CD4-positive, alpha-beta T cell (primary cell): ENCODE measurements at regions not wholly inside any gene's neighbourhood (a gene's known extent, or its start where the extent isn't known, plus 50 kb on each side); places are given as distances from the start of the nearest gene placed in this dataset.

Source experiments
- ATAC-seq: fragments of 200-7000 bp; cut with Tn5 transposase; one replicate; pipeline ENCODE4 v1.10.0; 2022; ENCODE audit warnings: mild to moderate bottlenecking; ENCODE audit not compliant: poor library complexity
- CTCF ChIA-PET: fragments of 350-600 bp; sonication (Branson Sonifier 250); formaldehyde crosslinking; loops from one replicate; lab custom pipeline; 2021; ENCODE audit warnings: antibody characterized with exemption, inconsistent platforms; lab: Charles Lee
- POLR2A ChIA-PET: fragments of 350-600 bp; sonication (Branson Sonifier 250); formaldehyde crosslinking; loops from one replicate; lab custom pipeline; 2021; ENCODE audit warnings: antibody characterized with exemption, inconsistent platforms; lab: Charles Lee
- DNase-seq, 14 experiments: peaks; one replicate each; pipeline ENCODE4 v3.0.0-alpha.2; 2013 to 2020; ENCODE audit warnings: mixed read lengths in 2 of 14
- H3K27ac ChIP-seq, 2 donors: one replicate each; pipeline versions ENCODE4 v1.5.1 to v1.7.0; 2013; ENCODE audit warnings: low read length in 2 of 2, low read depth in 1 of 2, mild to moderate bottlenecking in 1 of 2
- H3K27me3 ChIP-seq, 2 experiments: 1 replicate in 1 of 2; 2 replicates in 1 of 2; pipeline versions ENCODE4 v1.6.1 to v1.7.0; 2013; ENCODE audit warnings: low read length in 2 of 2, control low read depth in 1 of 2, mild to moderate bottlenecking in 1 of 2, moderate library complexity in 1 of 2; ENCODE audit not compliant: insufficient read depth in 2 of 2, control insufficient read depth in 1 of 2
- H3K36me3 ChIP-seq: one replicate; pipeline ENCODE4 v1.6.1; 2013; ENCODE audit warnings: low read length, control low read depth; ENCODE audit not compliant: insufficient read depth
- H3K4me1 ChIP-seq: one replicate; pipeline ENCODE4 v1.6.1; 2013; ENCODE audit warnings: low read length, control low read depth; ENCODE audit not compliant: insufficient read depth
- H3K4me3 ChIP-seq: one replicate; pipeline ENCODE4 v1.5.1; 2013; ENCODE audit warnings: mild to moderate bottlenecking, low read length, moderate library complexity
- H3K9me3 ChIP-seq, 2 experiments: 1 replicate in 1 of 2; 2 replicates in 1 of 2; pipeline versions ENCODE4 v1.6.1 to v1.7.0; 2013; ENCODE audit warnings: low read length in 2 of 2, mild to moderate bottlenecking in 2 of 2, control low read depth in 1 of 2, moderate library complexity in 1 of 2; ENCODE audit not compliant: control insufficient read depth in 1 of 2, insufficient read depth in 1 of 2
- H3K27ac Mint-ChIP-seq: one replicate; pipeline ENCODE4 v1.8.0; 2020; ENCODE audit warnings: mixed read lengths
- H3K27me3 Mint-ChIP-seq: one replicate; pipeline ENCODE4 v1.8.0; 2021; ENCODE audit warnings: mixed read lengths
- H3K36me3 Mint-ChIP-seq: one replicate; pipeline ENCODE4 v1.8.0; 2021; ENCODE audit warnings: low read depth, mixed read lengths
- H3K4me1 Mint-ChIP-seq: one replicate; pipeline ENCODE4 v1.8.0; 2021; ENCODE audit warnings: low read depth, mixed read lengths
- H3K4me3 Mint-ChIP-seq: one replicate; pipeline ENCODE4 v1.8.0; 2020; ENCODE audit warnings: mild to moderate bottlenecking, mixed read lengths
- H3K9me3 Mint-ChIP-seq: one replicate; pipeline ENCODE4 v1.8.0; 2020; ENCODE audit warnings: mixed read lengths
- intact Hi-C, 2 experiments: fragments of 100-400 bp; cut with DNase I in 1 of 2; cut with micrococcal nuclease in 1 of 2; formaldehyde crosslinking; loops; one replicate each; pipeline versions ENCODE4 v1.15.1 to v1.9.0; 2023 to 2025; cut with DNase I, micrococcal nuclease
- TF ChIP-seq, protein P1 (sequence below): fragments of 200-600 bp; IDR thresholded peaks from one replicate; pipeline ENCODE4 v1.8.0; 2022; ENCODE audit warnings: antibody characterized with exemption, mild to moderate bottlenecking

GRCh38 chr12:118501489-118501888, 125.1 kb downstream of the SUDS3 start:
- Histone ChIP-seq H3K36me3 (no peaks in the 10 kb centered on the region), H3K4me1 (no peaks in the 10 kb centered on the region), H3K4me3 (no peak overlapping the region), H3K27me3 (peaks cover 0 to 2% of the 10 kb centered on the region in 2 experiments), H3K27ac (no peak overlapping the region), H3K9me3 (no peaks in the 10 kb centered on the region)
- CTCF ChIA-PET: no interaction called here
- DNase-seq (no peak), ATAC-seq (no peak)
- TF ChIP-seq, protein P1, sequence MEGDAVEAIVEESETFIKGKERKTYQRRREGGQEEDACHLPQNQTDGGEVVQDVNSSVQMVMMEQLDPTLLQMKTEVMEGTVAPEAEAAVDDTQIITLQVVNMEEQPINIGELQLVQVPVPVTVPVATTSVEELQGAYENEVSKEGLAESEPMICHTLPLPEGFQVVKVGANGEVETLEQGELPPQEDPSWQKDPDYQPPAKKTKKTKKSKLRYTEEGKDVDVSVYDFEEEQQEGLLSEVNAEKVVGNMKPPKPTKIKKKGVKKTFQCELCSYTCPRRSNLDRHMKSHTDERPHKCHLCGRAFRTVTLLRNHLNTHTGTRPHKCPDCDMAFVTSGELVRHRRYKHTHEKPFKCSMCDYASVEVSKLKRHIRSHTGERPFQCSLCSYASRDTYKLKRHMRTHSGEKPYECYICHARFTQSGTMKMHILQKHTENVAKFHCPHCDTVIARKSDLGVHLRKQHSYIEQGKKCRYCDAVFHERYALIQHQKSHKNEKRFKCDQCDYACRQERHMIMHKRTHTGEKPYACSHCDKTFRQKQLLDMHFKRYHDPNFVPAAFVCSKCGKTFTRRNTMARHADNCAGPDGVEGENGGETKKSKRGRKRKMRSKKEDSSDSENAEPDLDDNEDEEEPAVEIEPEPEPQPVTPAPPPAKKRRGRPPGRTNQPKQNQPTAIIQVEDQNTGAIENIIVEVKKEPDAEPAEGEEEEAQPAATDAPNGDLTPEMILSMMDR: no peak
- POLR2A ChIA-PET: no interaction called here
- no peak overlapping the region for H3K27ac Mint-ChIP-seq
- H3K9me3 Mint-ChIP-seq: no peaks in the 10 kb centered on the region
- no peak overlapping the region for H3K4me3 Mint-ChIP-seq
- no peaks in the 10 kb centered on the region for H3K36me3 Mint-ChIP-seq
- peaks cover 14% of the 10 kb centered on the region for H3K27me3 Mint-ChIP-seq
- H3K4me1 Mint-ChIP-seq: no peaks in the 10 kb centered on the region
- intact Hi-C loops: no loop called here

DNA sequence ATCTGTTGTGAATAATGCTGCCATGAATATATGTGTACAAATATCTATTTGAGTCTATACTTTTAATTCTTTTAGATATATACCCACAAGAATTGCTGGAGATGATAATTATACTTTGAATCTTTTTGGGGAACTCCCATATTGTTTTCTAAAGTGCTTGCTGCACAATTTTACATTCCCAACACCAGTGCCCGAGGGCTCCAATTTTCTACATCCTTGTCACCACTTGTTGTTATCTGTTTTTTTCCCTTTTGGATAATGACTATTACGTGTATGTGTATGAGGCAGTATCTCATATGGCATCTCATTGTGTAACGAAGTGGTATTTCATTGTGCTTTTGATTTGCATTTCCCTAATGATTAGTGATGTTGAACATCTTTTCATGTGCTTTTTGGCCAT, 127.1 kb downstream of the SUDS3 start:
- H3K27me3 ChIP-seq: peaks cover 0 to 2% of the 10 kb centered on the region in 2 experiments
- ChIA-PET POLR2A (no interaction called here), CTCF (no interaction called here)
- DNase-seq (no peak), ATAC-seq (no peak)
- H3K9me3 Mint-ChIP-seq: no peaks in the 10 kb centered on the region
- no peaks in the 10 kb centered on the region for H3K9me3 ChIP-seq
- H3K27me3 Mint-ChIP-seq: peaks cover 7% of the 10 kb centered on the region
- H3K27ac Mint-ChIP-seq: no peak overlapping the region
- no peak overlapping the region for H3K4me3 Mint-ChIP-seq
- intact Hi-C loops: no loop called here
- no peaks in the 10 kb centered on the region for H3K36me3 ChIP-seq
- TF ChIP-seq, protein P1: no peak
- no peaks in the 10 kb centered on the region for H3K36me3 Mint-ChIP-seq
- no peak overlapping the region for H3K4me3 ChIP-seq
- H3K4me1 Mint-ChIP-seq: no peaks in the 10 kb centered on the region
- no peak overlapping the region for H3K27ac ChIP-seq
- no peaks in the 10 kb centered on the region for H3K4me1 ChIP-seq

DNA sequence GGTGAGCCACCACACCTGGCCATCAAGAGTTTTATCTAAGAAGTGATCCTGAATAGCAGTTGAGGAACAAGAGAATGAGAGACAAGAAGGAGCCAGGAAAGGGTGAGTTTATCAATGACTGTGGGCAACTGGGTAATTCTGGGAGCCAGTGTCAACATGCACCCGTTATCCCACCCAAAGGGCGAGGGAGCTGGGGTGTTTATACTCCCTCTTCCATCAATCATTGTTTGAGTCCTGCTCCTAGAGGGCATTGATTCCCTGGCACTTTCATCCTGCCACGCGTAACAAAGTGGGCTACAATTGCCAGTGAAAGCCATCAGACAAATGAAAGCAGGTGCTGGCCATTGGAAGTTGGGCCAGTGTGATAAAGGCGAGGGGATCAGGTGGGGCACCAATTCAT, 136.3 kb downstream of the SUDS3 start:
- H3K4me1 Mint-ChIP-seq: no peaks in the 10 kb centered on the region

More for the DNA sequence above, 136.3 kb downstream of the SUDS3 start:
- intact Hi-C loops: no loop called here
- ATAC-seq (no peak), DNase-seq (no peak)
- Histone ChIP-seq H3K27me3 (peaks cover 0 to 5% of the 10 kb centered on the region in 2 experiments), H3K4me1 (no peaks in the 10 kb centered on the region), H3K36me3 (no peaks in the 10 kb centered on the region), H3K27ac (no peak overlapping the region), H3K4me3 (no peak overlapping the region), H3K9me3 (no peaks in the 10 kb centered on the region)
- POLR2A ChIA-PET: no interaction called here
- Mint-ChIP-seq H3K36me3 (no peaks in the 10 kb centered on the region), H3K4me3 (no peak overlapping the region), H3K27ac (no peak overlapping the region), H3K9me3 (no peaks in the 10 kb centered on the region), H3K27me3 (peaks cover 23% of the 10 kb centered on the region)
- TF ChIP-seq, protein P1: no peak
- CTCF ChIA-PET: interaction anchor here (0.5 kb wide), 1 partner anchor 85 kb away, joined by 4 read pairs; no protein-coding TSS in a partner anchor
